ENCODE measurements at regions not wholly inside any gene's neighbourhood (a gene's known extent, or its start where the extent isn't known, plus 50 kb on each side); places are given as distances from the start of the nearest gene placed in this dataset.

- DNase-seq (ENCODE audit: low spot score): no peak
Measured at GRCh38 chr1:4088676-4089075, 188.6 kb upstream of the C1orf174 start.

GRCh38 chr1:4089421-4090175 is 189.5 kb upstream of the C1orf174 start:
- DNase-seq (ENCODE audit: low spot score): no peak

- no peak for DNase-seq (ENCODE audit: low spot score)
Measured at GRCh38 chr1:4090556-4090955, 190.5 kb upstream of the C1orf174 start.

GRCh38 chr1:4090976-4091660 is 191.0 kb upstream of the C1orf174 start:
- no peak for DNase-seq (ENCODE audit: low spot score)

- DNase-seq (ENCODE audit: low spot score): no peak
Measured at GRCh38 chr1:4091996-4092395, 191.9 kb upstream of the C1orf174 start.

- DNase-seq (ENCODE audit: low spot score): no peak
Measured at GRCh38 chr1:4093856-4094565, 193.9 kb upstream of the C1orf174 start.

- DNase-seq (ENCODE audit: low spot score): no peak
Measured at GRCh38 chr1:4095433-4095971, 195.4 kb upstream of the C1orf174 start.

- DNase-seq (ENCODE audit: low spot score): no peak
Measured at GRCh38 chr1:4101459-4102161, 201.5 kb upstream of the C1orf174 start.

- DNase-seq (ENCODE audit: low spot score): no peak
Measured at GRCh38 chr1:4105300-4105880, 205.3 kb upstream of the C1orf174 start.

GRCh38 chr1:4106731-4107130 is 206.7 kb upstream of the C1orf174 start:
- DNase-seq (ENCODE audit: low spot score): no peak

- no peak for DNase-seq (ENCODE audit: low spot score)
Measured at GRCh38 chr1:4107291-4107690, 207.2 kb upstream of the C1orf174 start.

GRCh38 chr1:4108331-4108730 is 208.3 kb upstream of the C1orf174 start:
- no peak for DNase-seq (ENCODE audit: low spot score)

GRCh38 chr1:4108758-4109627 is 208.9 kb upstream of the C1orf174 start:
- no peak for DNase-seq (ENCODE audit: low spot score)

GRCh38 chr1:4109628-4109940 is 209.5 kb upstream of the C1orf174 start:
- no peak for DNase-seq (ENCODE audit: low spot score)

- DNase-seq (ENCODE audit: low spot score): no peak
Measured at GRCh38 chr1:4110888-4111287, 210.8 kb upstream of the C1orf174 start.

- DNase-seq (ENCODE audit: low spot score): no peak
Measured at GRCh38 chr1:4113897-4114296, 213.8 kb upstream of the C1orf174 start.

- no peak for DNase-seq (ENCODE audit: low spot score)
Measured at GRCh38 chr1:4115191-4115900, 215.3 kb upstream of the C1orf174 start.

GRCh38 chr1:4117196-4117595 is 217.1 kb upstream of the C1orf174 start:
- DNase-seq (ENCODE audit: low spot score): no peak

GRCh38 chr1:4118746-4119515 is 218.9 kb upstream of the C1orf174 start:
- no peak for DNase-seq (ENCODE audit: low spot score)

Data from HuH-7.5 (cell line).